Naive thymus-derived CD4-positive, alpha-beta T cell (primary cell): ENCODE measurements at regions not wholly inside any gene's neighbourhood (a gene's known extent, or its start where the extent isn't known, plus 50 kb on each side); places are given as distances from the start of the nearest gene placed in this dataset.

ENCODE experiments used
- ATAC-seq: fragments of 150-1000 bp; cut with Tn5 transposase; 2 replicates; pipeline ENCODE4 v1.10.0; 2021; ENCODE audit warnings: mild to moderate bottlenecking, moderate library complexity
- CTCF ChIA-PET: fragments of 350-600 bp; sonication (Branson Sonifier 250); formaldehyde crosslinking; loops from one replicate; lab custom pipeline; 2021; ENCODE audit warnings: antibody characterized with exemption; lab: Charles Lee
- POLR2A ChIA-PET: fragments of 350-600 bp; sonication (Branson Sonifier 250); formaldehyde crosslinking; loops from one replicate; lab custom pipeline; 2021; ENCODE audit warnings: antibody characterized with exemption, inconsistent platforms; lab: Charles Lee
- DNase-seq, 9 donors: peaks; one replicate each; pipeline versions ENCODE4 v3.0.0 to v3.0.0-alpha.2; 2020 to 2022; ENCODE audit warnings: mixed read lengths in 1 of 9
- H3K27ac ChIP-seq: one replicate; pipeline ENCODE4 v1.7.0; 2013; ENCODE audit warnings: mild to moderate bottlenecking, low read depth, low read length, moderate library complexity
- H3K27me3 ChIP-seq, 2 donors: one replicate each; pipeline ENCODE4 v1.7.0; 2013; ENCODE audit warnings: low read length in 2 of 2, mild to moderate bottlenecking in 2 of 2, moderate library complexity in 2 of 2; ENCODE audit not compliant: control insufficient read depth in 2 of 2, insufficient read depth in 2 of 2
- H3K36me3 ChIP-seq, 3 experiments: 1 replicate in 2 of 3; 2 replicates in 1 of 3; pipeline ENCODE4 v1.7.0; 2013; ENCODE audit warnings: low read length in 3 of 3, mild to moderate bottlenecking in 3 of 3, moderate library complexity in 1 of 3; ENCODE audit not compliant: insufficient read depth in 3 of 3, control insufficient read depth in 2 of 3
- H3K4me1 ChIP-seq, 2 donors: one replicate each; pipeline ENCODE4 v1.7.0; 2013; ENCODE audit warnings: low read length in 2 of 2, mild to moderate bottlenecking in 2 of 2, moderate library complexity in 1 of 2; ENCODE audit not compliant: control insufficient read depth in 2 of 2, insufficient read depth in 2 of 2
- H3K4me3 ChIP-seq: 2 replicates; pipeline ENCODE4 v1.7.0; 2013; ENCODE audit warnings: mild to moderate bottlenecking, low read length
- H3K9me3 ChIP-seq, 3 experiments: 1 replicate in 2 of 3; 2 replicates in 1 of 3; pipeline ENCODE4 v1.7.0; 2013; ENCODE audit warnings: low read length in 3 of 3; ENCODE audit not compliant: control insufficient read depth in 2 of 3
- H3K27ac Mint-ChIP-seq, 9 donors: one replicate each; pipeline ENCODE4 v1.8.0; 2020 to 2022; ENCODE audit warnings: mixed read lengths in 9 of 9, mild to moderate bottlenecking in 8 of 9, moderate library complexity in 5 of 9, inconsistent platforms in 2 of 9
- H3K27me3 Mint-ChIP-seq, 5 donors: one replicate each; pipeline ENCODE4 v1.8.0; 2021 to 2022; ENCODE audit warnings: mixed read lengths in 5 of 5, mild to moderate bottlenecking in 1 of 5
- H3K36me3 Mint-ChIP-seq, 5 donors: one replicate each; pipeline ENCODE4 v1.8.0; 2020 to 2022; ENCODE audit warnings: mixed read lengths in 5 of 5, mild to moderate bottlenecking in 3 of 5, inconsistent platforms in 1 of 5
- H3K4me1 Mint-ChIP-seq, 7 donors: one replicate each; pipeline ENCODE4 v1.8.0; 2020 to 2022; ENCODE audit warnings: mixed read lengths in 7 of 7, mild to moderate bottlenecking in 3 of 7, inconsistent platforms in 1 of 7
- H3K4me3 Mint-ChIP-seq, 10 donors: one replicate each; pipeline ENCODE4 v1.8.0; 2020 to 2022; ENCODE audit warnings: mild to moderate bottlenecking in 10 of 10, mixed read lengths in 10 of 10, moderate library complexity in 6 of 10, inconsistent platforms in 2 of 10
- H3K9me3 Mint-ChIP-seq, 11 donors: one replicate each; pipeline ENCODE4 v1.8.0; 2020 to 2022; ENCODE audit warnings: mixed read lengths in 11 of 11, mild to moderate bottlenecking in 4 of 11, inconsistent platforms in 1 of 11, moderate library complexity in 1 of 11
- intact Hi-C, 2 donors: fragments of 100-400 bp; cut with micrococcal nuclease; formaldehyde crosslinking; loops; one replicate each; pipeline ENCODE4 v1.15.1; 2023

GRCh38 chr1:199843861-199844260 lies 183.6 kb upstream of the NR5A2 start:
- ChIA-PET POLR2A (no interaction called here), CTCF (no interaction called here)
- no peak overlapping the region for H3K4me3 Mint-ChIP-seq
- no peaks in the 10 kb centered on the region for H3K27me3 ChIP-seq
- intact Hi-C loops = no loop called here
- peaks cover 0 to 5% (median 0%) of the 10 kb centered on the region in 11 donors for H3K9me3 Mint-ChIP-seq
- no peaks in the 10 kb centered on the region for H3K36me3 Mint-ChIP-seq
- no peak overlapping the region for H3K4me3 ChIP-seq
- DNase-seq (no peak), ATAC-seq (no peak)
- H3K4me1 ChIP-seq = no peaks in the 10 kb centered on the region
- H3K27me3 Mint-ChIP-seq = peaks cover 0 to 18% (median 11%) of the 10 kb centered on the region in 5 donors
- no peaks in the 10 kb centered on the region for H3K36me3 ChIP-seq
- H3K9me3 ChIP-seq = no peaks in the 10 kb centered on the region
- no peaks in the 10 kb centered on the region for H3K4me1 Mint-ChIP-seq
- no peak overlapping the region for H3K27ac Mint-ChIP-seq
- no peak overlapping the region for H3K27ac ChIP-seq

GRCh38 chr1:199847021-199847420 lies 180.5 kb upstream of the NR5A2 start:
- no peaks in the 10 kb centered on the region for H3K27me3 ChIP-seq
- ATAC-seq (no peak), DNase-seq (no peak)
- Mint-ChIP-seq H3K36me3 (no peaks in the 10 kb centered on the region), H3K9me3 (peaks cover 0 to 7% (median 0%) of the 10 kb centered on the region in 11 donors), H3K4me3 (no peak overlapping the region), H3K27me3 (peaks cover 0 to 22% (median 14%) of the 10 kb centered on the region in 5 donors), H3K27ac (no peak overlapping the region), H3K4me1 (no peaks in the 10 kb centered on the region)
- no peaks in the 10 kb centered on the region for H3K36me3 ChIP-seq
- intact Hi-C loops = no loop called here
- no peaks in the 10 kb centered on the region for H3K9me3 ChIP-seq
- POLR2A ChIA-PET = no interaction called here
- H3K4me3 ChIP-seq = no peak overlapping the region
- CTCF ChIA-PET = no interaction called here
- no peaks in the 10 kb centered on the region for H3K4me1 ChIP-seq
- no peak overlapping the region for H3K27ac ChIP-seq

- H3K4me1 Mint-ChIP-seq = no peaks in the 10 kb centered on the region
- ATAC-seq (no peak), DNase-seq (no peak)
- no peak overlapping the region for H3K27ac Mint-ChIP-seq
- POLR2A ChIA-PET = no interaction called here
- Histone ChIP-seq H3K27me3 (no peaks in the 10 kb centered on the region), H3K9me3 (no peaks in the 10 kb centered on the region), H3K36me3 (no peaks in the 10 kb centered on the region), H3K4me1 (no peaks in the 10 kb centered on the region), H3K27ac (no peak overlapping the region), H3K4me3 (no peak overlapping the region)
- H3K36me3 Mint-ChIP-seq = no peaks in the 10 kb centered on the region
- intact Hi-C loops = no loop called here
- CTCF ChIA-PET = no interaction called here
- H3K27me3 Mint-ChIP-seq = peaks cover 0 to 25% (median 16%) of the 10 kb centered on the region in 5 donors
- peaks cover 0 to 7% (median 0%) of the 10 kb centered on the region in 11 donors for H3K9me3 Mint-ChIP-seq
- no peak overlapping the region for H3K4me3 Mint-ChIP-seq
Observed at GRCh38 chr1:199851439-199852140, 175.9 kb upstream of the NR5A2 start.

- H3K27ac Mint-ChIP-seq = no peak overlapping the region
- H3K9me3 Mint-ChIP-seq = peaks cover 0 to 3% (median 0%) of the 10 kb centered on the region in 11 donors
- CTCF ChIA-PET = no interaction called here
- peaks cover 4 to 7% (median 6%) of the 10 kb centered on the region in 7 donors for H3K4me1 Mint-ChIP-seq
- Histone ChIP-seq H3K4me1 (no peaks in the 10 kb centered on the region), H3K27ac (no peak overlapping the region), H3K4me3 (no peak overlapping the region), H3K36me3 (no peaks in the 10 kb centered on the region), H3K9me3 (no peaks in the 10 kb centered on the region), H3K27me3 (no peaks in the 10 kb centered on the region)
- H3K36me3 Mint-ChIP-seq = no peaks in the 10 kb centered on the region
- ATAC-seq (no peak), DNase-seq (no peak)
- POLR2A ChIA-PET = no interaction called here
- H3K27me3 Mint-ChIP-seq = peaks cover 3 to 26% (median 14%) of the 10 kb centered on the region in 5 donors
- no peak overlapping the region for H3K4me3 Mint-ChIP-seq
- intact Hi-C loops = no loop called here
Observed at GRCh38 chr1:199854686-199855321, 172.7 kb upstream of the NR5A2 start.

- Mint-ChIP-seq H3K27me3 (peaks cover 3 to 26% (median 14%) of the 10 kb centered on the region in 5 donors), H3K36me3 (no peaks in the 10 kb centered on the region), H3K4me1 (peaks cover 4 to 7% (median 6%) of the 10 kb centered on the region in 7 donors), H3K9me3 (peaks cover 0 to 3% (median 0%) of the 10 kb centered on the region in 11 donors), H3K4me3 (no peak overlapping the region), H3K27ac (no peak overlapping the region)
- no peaks in the 10 kb centered on the region for H3K9me3 ChIP-seq
- ChIA-PET CTCF (no interaction called here), POLR2A (no interaction called here)
- H3K4me3 ChIP-seq = no peak overlapping the region
- DNase-seq (no peak), ATAC-seq (no peak)
- H3K27me3 ChIP-seq = no peaks in the 10 kb centered on the region
- H3K27ac ChIP-seq = no peak overlapping the region
- H3K36me3 ChIP-seq = no peaks in the 10 kb centered on the region
- no peaks in the 10 kb centered on the region for H3K4me1 ChIP-seq
- intact Hi-C loops = no loop called here
Observed at GRCh38 chr1:199855580-199855979, 171.9 kb upstream of the NR5A2 start.

- no peaks in the 10 kb centered on the region for H3K4me1 ChIP-seq
- Mint-ChIP-seq H3K36me3 (no peaks in the 10 kb centered on the region), H3K9me3 (peaks cover 0 to 3% (median 0%) of the 10 kb centered on the region in 11 donors), H3K27me3 (peaks cover 6 to 26% (median 17%) of the 10 kb centered on the region in 5 donors), H3K4me3 (no peak overlapping the region), H3K27ac (no peak overlapping the region), H3K4me1 (peaks cover 4 to 9% (median 6%) of the 10 kb centered on the region in 7 donors)
- no peak for ATAC-seq
- no peak for DNase-seq
- no peak overlapping the region for H3K4me3 ChIP-seq
- no peaks in the 10 kb centered on the region for H3K27me3 ChIP-seq
- ChIA-PET CTCF (no interaction called here), POLR2A (no interaction called here)
- intact Hi-C loops = no loop called here
- H3K36me3 ChIP-seq = no peaks in the 10 kb centered on the region
- H3K27ac ChIP-seq = no peak overlapping the region
- no peaks in the 10 kb centered on the region for H3K9me3 ChIP-seq
Observed at GRCh38 chr1:199856216-199856780, 171.2 kb upstream of the NR5A2 start.
